HG02870 (cell line): ENCODE measurements at regions not wholly inside any gene's neighbourhood (a gene's known extent, or its start where the extent isn't known, plus 50 kb on each side); places are given as distances from the start of the nearest gene placed in this dataset.
"Not testable (repeated sequence)": the region's sequence is repeated elsewhere in the genome, so short reads cannot be mapped to it uniquely, and the experiment has no call there.

ENCODE experiments used
- ATAC-seq: cut with Tn5 transposase; IDR thresholded peaks from one replicate; pipeline ENCODE4 v1.9.1; 2021; ENCODE audit warnings: mild to moderate bottlenecking, moderate library complexity; ENCODE audit not compliant: unreplicated experiment

DNA sequence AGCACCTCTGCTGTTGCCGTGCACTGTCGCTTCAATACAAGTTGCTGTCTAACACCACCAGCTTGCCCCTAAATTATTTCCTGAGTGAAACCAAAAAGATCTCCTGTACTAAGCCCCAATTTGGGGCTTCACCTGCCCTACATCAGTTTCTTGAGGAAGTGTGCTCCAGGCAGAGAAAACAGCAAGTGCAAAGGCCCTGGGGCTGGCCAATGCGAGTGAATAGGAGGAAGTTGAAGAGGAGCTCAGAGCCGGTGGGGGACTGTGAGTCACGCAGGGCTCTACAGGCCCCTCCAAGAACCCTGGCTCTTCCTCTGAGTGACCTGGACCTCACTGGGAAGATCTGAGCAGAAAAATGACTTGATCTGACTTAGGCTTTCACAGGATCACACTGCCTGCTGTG lies 117.2 kb downstream of the IPO8 start:
- ATAC-seq = no peak

- no peak for ATAC-seq
Measured at GRCh38 chr12:30573145-30573544, 122.5 kb downstream of the IPO8 start.

DNA sequence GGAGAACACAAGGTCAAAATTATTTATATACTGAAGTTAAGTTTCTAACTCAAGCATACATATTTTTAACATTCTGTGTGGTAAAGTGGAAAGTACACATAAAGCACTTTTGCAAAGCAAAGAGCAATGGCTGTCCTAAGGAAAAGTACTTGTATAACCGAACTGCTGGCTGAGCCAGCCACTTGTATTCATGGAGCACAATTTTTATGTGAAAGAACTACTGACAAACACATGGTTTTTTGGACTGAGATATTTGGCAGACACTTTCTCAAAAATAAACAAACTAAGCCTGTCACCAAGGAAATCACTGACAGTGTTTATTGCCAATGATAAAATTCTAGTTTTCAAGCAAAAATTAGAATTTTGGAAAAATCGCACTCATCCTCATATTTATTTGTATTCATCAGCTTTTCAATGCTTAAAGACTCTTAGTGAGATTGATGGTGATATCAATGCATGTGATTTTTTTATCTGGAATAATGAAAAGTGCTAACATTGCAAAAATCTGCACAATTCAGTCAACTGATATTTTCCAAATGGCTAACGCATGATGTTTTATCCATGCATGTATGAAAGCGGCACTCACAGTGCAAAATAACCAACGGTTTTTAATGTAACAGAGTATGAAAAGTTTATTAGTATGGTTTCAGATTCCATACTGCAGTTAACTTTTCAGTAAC lies 125.3 kb downstream of the IPO8 start:
- no peak for ATAC-seq

- ATAC-seq = no peak
Measured at GRCh38 chr12:30569426-30569825, 126.2 kb downstream of the IPO8 start.

DNA sequence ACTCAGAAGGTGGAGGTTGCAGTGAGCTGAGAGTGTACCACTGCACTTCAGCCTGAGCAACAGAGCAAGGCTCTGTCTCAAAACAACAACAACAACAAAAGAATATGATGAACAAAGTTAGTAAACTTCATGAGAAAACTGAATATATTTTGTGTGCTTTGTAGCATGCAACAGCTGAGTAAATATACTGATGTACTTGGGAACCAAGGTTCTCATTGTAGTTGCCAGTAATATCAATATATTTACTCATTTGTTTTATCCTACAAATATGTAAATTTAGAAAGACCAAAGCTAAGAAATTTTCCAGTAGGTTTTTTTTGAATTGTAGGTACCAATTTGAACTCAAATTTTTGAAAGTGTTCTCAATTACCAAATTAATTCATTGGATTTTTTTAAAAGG lies 127.2 kb downstream of the IPO8 start:
- ATAC-seq = no peak

GRCh38 chr12:30567082-30567481 lies 128.6 kb downstream of the IPO8 start:
- no peak for ATAC-seq

GRCh38 chr12:30564394-30564793 lies 131.3 kb downstream of the IPO8 start:
- no peak for ATAC-seq

DNA sequence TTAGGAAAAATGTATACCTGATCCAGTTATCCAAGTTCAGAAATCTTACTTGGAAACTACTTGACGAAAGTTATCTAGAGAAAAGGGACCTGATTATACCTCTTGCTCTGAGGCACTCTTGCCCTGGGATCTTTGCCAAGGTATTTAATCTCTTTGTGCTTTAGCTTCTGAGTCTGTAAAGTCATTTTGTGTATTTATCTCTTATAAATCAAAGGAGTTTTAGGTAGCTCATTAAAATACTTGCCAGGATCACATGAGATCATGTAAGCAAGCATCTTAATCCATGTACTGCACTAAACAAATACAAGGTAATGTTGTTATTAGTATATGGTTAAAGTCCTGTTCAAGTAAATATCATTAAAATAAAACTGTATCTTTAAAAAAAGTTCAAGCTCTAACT lies 147.5 kb downstream of the IPO8 start:
- no peak for ATAC-seq

DNA sequence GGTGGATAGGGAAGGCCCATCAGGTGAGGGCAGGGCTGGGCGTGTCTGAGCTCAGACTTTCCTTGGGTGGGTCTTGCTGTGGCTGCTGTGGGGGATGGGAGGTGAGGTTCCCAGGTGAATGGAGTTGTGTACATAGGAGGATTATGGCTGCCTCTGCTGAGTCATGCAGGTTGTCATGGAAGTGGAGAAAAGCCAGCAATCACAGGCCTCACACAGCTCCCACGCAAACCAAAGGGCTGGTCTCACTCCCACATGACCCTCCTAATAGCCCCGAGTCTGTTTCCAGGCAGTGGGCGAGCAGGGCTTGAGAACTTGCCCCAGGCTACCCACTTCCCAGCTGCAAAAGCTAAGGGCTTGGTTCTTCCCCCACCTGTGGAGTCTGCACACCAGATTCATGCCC lies 149.5 kb downstream of the IPO8 start:
- ATAC-seq = no peak

DNA sequence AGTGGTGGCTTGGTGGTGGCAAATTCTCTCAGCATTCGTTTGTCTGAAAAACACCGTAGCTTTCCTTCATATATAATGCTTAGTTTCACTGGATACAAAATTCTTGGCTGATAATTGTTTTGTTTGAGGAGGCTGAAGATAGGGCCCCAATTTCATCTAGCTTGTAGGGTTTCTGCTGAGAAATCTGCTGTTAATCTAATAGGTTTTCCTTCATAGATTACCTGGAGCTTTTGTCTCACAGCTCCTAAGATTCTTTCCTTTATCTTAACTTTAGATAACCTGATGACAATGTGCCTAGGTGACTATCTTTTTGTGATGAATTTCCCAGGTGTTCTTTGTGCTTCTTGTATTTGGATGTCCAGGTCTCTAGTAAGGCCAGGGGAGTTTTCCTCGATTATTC lies 151.0 kb downstream of the IPO8 start:
- not testable (repeated sequence) for ATAC-seq

GRCh38 chr12:30537228-30537627 lies 158.4 kb downstream of the IPO8 start:
- ATAC-seq = no peak

DNA sequence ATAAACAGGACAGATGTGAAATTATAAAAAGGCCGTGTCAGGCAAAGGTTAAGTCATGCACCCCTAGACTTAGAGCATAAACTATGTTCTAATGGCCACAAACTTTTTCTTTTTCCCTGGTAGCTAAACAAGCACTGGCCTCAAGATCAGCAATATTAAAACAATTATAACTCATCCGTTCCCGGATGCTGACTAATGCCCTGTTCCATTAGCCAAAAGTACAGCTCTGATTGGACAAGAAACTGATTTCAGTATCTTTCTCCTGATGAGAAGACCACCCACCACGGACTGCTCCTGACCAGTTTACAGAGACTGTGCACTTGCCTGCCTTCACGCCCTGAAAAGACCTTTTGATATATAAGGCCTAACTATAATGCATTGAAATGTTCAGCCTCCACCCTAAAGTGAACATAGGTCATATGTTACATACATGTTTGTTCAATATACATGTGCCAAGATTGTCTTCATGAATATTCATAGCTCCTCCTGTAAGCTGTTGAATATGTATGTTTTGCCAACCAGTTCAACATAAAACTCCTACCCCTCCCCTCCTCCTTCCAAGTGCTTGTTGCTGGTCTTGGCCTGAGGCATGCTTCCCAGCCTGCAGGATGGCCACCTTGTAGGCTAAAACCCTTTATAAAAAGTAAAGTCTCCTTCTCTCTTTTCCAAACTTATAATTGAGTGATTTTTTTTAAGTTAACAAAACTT lies 162.0 kb downstream of the IPO8 start:
- no peak for ATAC-seq

GRCh38 chr12:30531731-30532678 lies 163.7 kb downstream of the IPO8 start:
- no peak for ATAC-seq

DNA sequence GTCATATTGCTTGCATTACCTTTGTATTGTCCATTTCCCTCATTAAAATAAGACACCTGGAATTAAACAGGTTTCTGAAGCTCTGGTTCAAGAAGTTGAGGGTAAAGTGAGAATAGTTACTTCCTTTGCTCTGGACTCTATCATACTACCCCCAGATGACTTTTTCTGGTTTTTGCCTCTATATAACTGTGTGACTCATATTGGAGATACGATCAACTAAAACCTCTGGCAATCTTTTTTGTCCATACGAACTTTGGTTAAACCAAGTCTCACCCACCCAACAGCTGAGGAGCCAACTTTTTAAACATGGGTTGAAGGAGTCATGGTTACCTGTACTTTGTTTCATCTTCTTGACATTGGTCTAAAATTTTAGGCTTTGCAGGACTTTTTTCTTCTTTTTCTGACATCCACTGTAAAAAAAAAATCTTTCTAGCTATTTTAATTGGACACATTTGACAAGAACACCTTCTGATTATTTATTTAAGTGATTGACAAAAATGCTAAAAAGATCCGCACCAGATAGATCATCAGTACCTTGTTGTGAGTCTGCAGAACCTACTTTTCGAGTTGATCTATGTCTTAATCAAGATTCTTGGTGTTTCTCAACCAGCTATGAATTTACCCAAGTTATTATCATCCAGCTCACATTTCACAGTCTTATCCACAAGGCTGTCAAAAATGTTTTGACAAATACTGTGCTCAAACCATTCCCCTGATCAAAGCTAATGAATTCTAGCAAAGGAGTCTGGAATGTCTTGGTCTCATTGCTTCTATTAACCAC lies 166.0 kb downstream of the IPO8 start:
- no peak for ATAC-seq

DNA sequence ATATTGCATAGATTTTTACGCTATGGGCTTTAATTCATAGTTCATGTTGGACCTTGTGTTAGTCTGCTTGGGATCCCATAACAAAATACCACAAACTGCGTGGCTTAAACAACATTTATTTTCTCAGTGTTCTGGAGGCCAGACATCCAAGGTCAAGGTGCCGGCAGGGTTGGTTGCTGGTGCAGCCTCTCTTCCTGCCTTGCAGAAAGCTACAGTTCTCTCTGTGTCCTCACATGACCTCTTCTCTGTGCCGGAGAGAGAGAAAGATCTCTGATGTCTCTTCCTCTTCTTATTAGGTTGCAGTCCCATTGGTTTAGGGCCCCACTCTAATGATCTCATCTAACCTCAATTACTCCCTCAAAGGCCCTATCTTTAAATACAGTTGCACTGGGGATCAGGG lies 170.5 kb downstream of the IPO8 start:
- ATAC-seq = no peak

DNA sequence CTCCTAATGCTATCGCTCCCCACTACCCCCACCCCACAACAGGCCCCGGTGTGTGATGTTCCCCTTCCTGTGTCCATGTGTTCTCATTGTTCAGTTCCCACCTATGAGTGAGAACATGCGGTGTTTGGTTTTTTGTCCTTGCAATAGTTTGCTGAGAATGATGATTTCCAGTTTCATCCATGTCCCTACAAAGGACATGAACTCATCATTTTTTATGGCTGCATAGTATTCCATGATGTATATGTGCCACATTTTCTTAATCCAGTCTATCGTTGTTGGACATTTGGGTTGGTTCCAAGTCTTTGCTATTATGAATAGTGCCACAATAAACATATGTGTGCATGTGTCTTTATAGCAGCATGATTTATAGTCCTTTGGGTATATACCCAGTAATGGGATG lies 175.4 kb downstream of the IPO8 start:
- not testable (repeated sequence) for ATAC-seq

GRCh38 chr12:30519535-30519934 lies 176.1 kb downstream of the IPO8 start:
- no peak for ATAC-seq

DNA sequence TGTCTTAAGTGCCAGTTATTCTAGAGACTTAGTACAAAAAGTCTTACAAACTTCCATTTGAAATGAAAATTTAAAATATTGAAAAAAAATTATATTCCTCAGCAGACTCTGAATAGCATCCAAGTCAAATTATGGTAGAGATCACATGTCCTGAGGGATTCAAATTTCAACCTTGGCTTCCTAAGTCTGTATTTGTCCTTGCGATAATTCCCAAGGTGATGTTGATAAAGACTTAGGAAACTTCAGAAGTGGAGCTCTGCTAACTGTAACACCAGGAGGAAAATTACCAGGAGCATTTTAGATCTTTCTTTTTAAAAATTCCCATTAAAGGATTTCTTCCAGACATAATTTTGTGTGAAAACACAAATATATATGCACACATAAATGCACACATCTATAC lies 178.3 kb downstream of the IPO8 start:
- no peak for ATAC-seq

DNA sequence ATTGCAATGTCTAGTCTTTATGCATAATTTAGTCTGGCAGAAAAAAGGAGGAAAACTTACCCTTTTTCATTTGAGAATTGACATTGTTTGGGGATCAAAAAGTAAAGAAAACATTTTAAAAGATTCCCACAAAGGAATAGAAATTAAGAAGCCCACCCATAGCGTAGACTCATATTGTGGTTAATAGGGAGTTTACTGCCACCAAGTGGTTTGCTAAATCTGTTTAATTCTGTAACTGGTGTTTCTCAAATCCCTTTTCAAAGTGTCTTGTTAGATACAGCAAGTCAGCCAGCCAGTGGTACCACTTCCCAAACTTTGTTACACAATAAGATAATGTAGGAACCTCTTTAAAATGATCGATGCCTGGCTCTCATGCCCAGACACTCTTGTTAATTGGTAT lies 180.3 kb downstream of the IPO8 start:
- ATAC-seq = no peak

- no peak for ATAC-seq
Measured at GRCh38 chr12:30514666-30515065, 181.0 kb downstream of the IPO8 start.
